ENCODE measurements at regions not wholly inside any gene's neighbourhood (a gene's known extent, or its start where the extent isn't known, plus 50 kb on each side); places are given as distances from the start of the nearest gene placed in this dataset.

- Mint-ChIP-seq H3K4me3 (ENCODE audit: low read depth) (no peak overlapping the region), H3K36me3 (ENCODE audit: low read depth) (peaks cover 14% of the 10 kb centered on the region), H3K9me3 (peaks cover 14% of the 10 kb centered on the region), H3K4me1 (ENCODE audit: low read depth) (peaks cover 22% of the 10 kb centered on the region), H3K27me3 (ENCODE audit: low read depth) (no peaks in the 10 kb centered on the region), H3K27ac (no peak overlapping the region)
- intact Hi-C loops (cut with micrococcal nuclease): no loop called here
- no peak for DNase-seq (ENCODE audit: low spot score)
Measured at GRCh38 chr1:185426848-185427247, 109.8 kb upstream of the IVNS1ABP start.

- peaks cover 38% of the 10 kb centered on the region for H3K4me1 Mint-ChIP-seq (ENCODE audit: low read depth)
- H3K27ac Mint-ChIP-seq: no peak overlapping the region
- H3K27me3 Mint-ChIP-seq (ENCODE audit: low read depth): no peaks in the 10 kb centered on the region
- peaks cover 10% of the 10 kb centered on the region for H3K36me3 Mint-ChIP-seq (ENCODE audit: low read depth)
- intact Hi-C loops (cut with micrococcal nuclease): no loop called here
- peaks cover 14% of the 10 kb centered on the region for H3K9me3 Mint-ChIP-seq
- H3K4me3 Mint-ChIP-seq (ENCODE audit: low read depth): no peak overlapping the region
- no peak for DNase-seq (ENCODE audit: low spot score)
Measured at GRCh38 chr1:185425163-185425562, 108.1 kb upstream of the IVNS1ABP start.

GRCh38 chr1:185421485-185422107 is 104.6 kb upstream of the IVNS1ABP start:
- no peaks in the 10 kb centered on the region for H3K9me3 Mint-ChIP-seq
- H3K27ac Mint-ChIP-seq: peak overlapping the region; percentile 43
- intact Hi-C loops (cut with micrococcal nuclease): loop anchor here (2.0 kb wide), 1 partner anchor 17 kb away; no protein-coding TSS in a partner anchor
- no peaks in the 10 kb centered on the region for H3K27me3 Mint-ChIP-seq (ENCODE audit: low read depth)
- no peak for DNase-seq (ENCODE audit: low spot score)
- peaks cover 39% of the 10 kb centered on the region for H3K4me1 Mint-ChIP-seq (ENCODE audit: low read depth)
- no peaks in the 10 kb centered on the region for H3K36me3 Mint-ChIP-seq (ENCODE audit: low read depth)
- no peak overlapping the region for H3K4me3 Mint-ChIP-seq (ENCODE audit: low read depth)

GRCh38 chr1:185420588-185421081 is 103.6 kb upstream of the IVNS1ABP start:
- Mint-ChIP-seq H3K9me3 (no peaks in the 10 kb centered on the region), H3K4me1 (ENCODE audit: low read depth) (peaks cover 34% of the 10 kb centered on the region), H3K27me3 (ENCODE audit: low read depth) (no peaks in the 10 kb centered on the region), H3K27ac (peak overlapping the region; percentile 43), H3K4me3 (ENCODE audit: low read depth) (no peak overlapping the region), H3K36me3 (ENCODE audit: low read depth) (no peaks in the 10 kb centered on the region)
- intact Hi-C loops (cut with micrococcal nuclease): loop anchor here (2.0 kb wide), 1 partner anchor 18 kb away; no protein-coding TSS in a partner anchor
- DNase-seq (ENCODE audit: low spot score): peak; percentile 22

- Mint-ChIP-seq H3K27ac (no peak overlapping the region), H3K9me3 (no peaks in the 10 kb centered on the region), H3K36me3 (ENCODE audit: low read depth) (no peaks in the 10 kb centered on the region), H3K27me3 (ENCODE audit: low read depth) (no peaks in the 10 kb centered on the region), H3K4me1 (ENCODE audit: low read depth) (peaks cover 33% of the 10 kb centered on the region), H3K4me3 (ENCODE audit: low read depth) (no peak overlapping the region)
- intact Hi-C loops (cut with micrococcal nuclease): loop anchor here (2.0 kb wide), 1 partner anchor 19 kb away; no protein-coding TSS in a partner anchor
- DNase-seq (ENCODE audit: low spot score): no peak
Measured at GRCh38 chr1:185419718-185420117, 102.7 kb upstream of the IVNS1ABP start.

GRCh38 chr1:185418472-185418871 is 101.4 kb upstream of the IVNS1ABP start:
- no peak overlapping the region for H3K4me3 Mint-ChIP-seq (ENCODE audit: low read depth)
- intact Hi-C loops (cut with micrococcal nuclease): no loop called here
- H3K4me1 Mint-ChIP-seq (ENCODE audit: low read depth): peaks cover 30% of the 10 kb centered on the region
- no peak for DNase-seq (ENCODE audit: low spot score)
- no peaks in the 10 kb centered on the region for H3K27me3 Mint-ChIP-seq (ENCODE audit: low read depth)
- no peaks in the 10 kb centered on the region for H3K9me3 Mint-ChIP-seq
- no peak overlapping the region for H3K27ac Mint-ChIP-seq
- no peaks in the 10 kb centered on the region for H3K36me3 Mint-ChIP-seq (ENCODE audit: low read depth)

GRCh38 chr1:185412385-185413087 is 95.5 kb upstream of the IVNS1ABP start:
- peaks cover 11% of the 10 kb centered on the region for H3K9me3 Mint-ChIP-seq
- no peak overlapping the region for H3K27ac Mint-ChIP-seq
- H3K36me3 Mint-ChIP-seq (ENCODE audit: low read depth): peaks cover 4% of the 10 kb centered on the region
- no peaks in the 10 kb centered on the region for H3K27me3 Mint-ChIP-seq (ENCODE audit: low read depth)
- H3K4me3 Mint-ChIP-seq (ENCODE audit: low read depth): no peak overlapping the region
- peaks cover 10% of the 10 kb centered on the region for H3K4me1 Mint-ChIP-seq (ENCODE audit: low read depth)
- intact Hi-C loops (cut with micrococcal nuclease): no loop called here
- DNase-seq (ENCODE audit: low spot score): no peak

GRCh38 chr1:185409763-185410528 is 92.9 kb upstream of the IVNS1ABP start:
- Mint-ChIP-seq H3K27me3 (ENCODE audit: low read depth) (no peaks in the 10 kb centered on the region), H3K4me3 (ENCODE audit: low read depth) (no peak overlapping the region), H3K4me1 (ENCODE audit: low read depth) (peaks cover 10% of the 10 kb centered on the region), H3K36me3 (ENCODE audit: low read depth) (peaks cover 4% of the 10 kb centered on the region), H3K9me3 (peaks cover 15% of the 10 kb centered on the region), H3K27ac (no peak overlapping the region)
- intact Hi-C loops (cut with micrococcal nuclease): no loop called here
- no peak for DNase-seq (ENCODE audit: low spot score)

- Mint-ChIP-seq H3K27ac (no peak overlapping the region), H3K27me3 (ENCODE audit: low read depth) (no peaks in the 10 kb centered on the region), H3K36me3 (ENCODE audit: low read depth) (peaks cover 4% of the 10 kb centered on the region), H3K4me3 (ENCODE audit: low read depth) (no peak overlapping the region), H3K9me3 (peaks cover 15% of the 10 kb centered on the region), H3K4me1 (ENCODE audit: low read depth) (peaks cover 16% of the 10 kb centered on the region)
- intact Hi-C loops (cut with micrococcal nuclease): no loop called here
- no peak for DNase-seq (ENCODE audit: low spot score)
Measured at GRCh38 chr1:185409345-185409744, 92.3 kb upstream of the IVNS1ABP start.

GRCh38 chr1:185408700-185409270 is 91.7 kb upstream of the IVNS1ABP start:
- H3K9me3 Mint-ChIP-seq: peaks cover 15% of the 10 kb centered on the region
- H3K27ac Mint-ChIP-seq: no peak overlapping the region
- H3K4me3 Mint-ChIP-seq (ENCODE audit: low read depth): no peak overlapping the region
- peaks cover 17% of the 10 kb centered on the region for H3K4me1 Mint-ChIP-seq (ENCODE audit: low read depth)
- DNase-seq (ENCODE audit: low spot score): no peak
- intact Hi-C loops (cut with micrococcal nuclease): no loop called here
- H3K36me3 Mint-ChIP-seq (ENCODE audit: low read depth): peaks cover 4% of the 10 kb centered on the region
- no peaks in the 10 kb centered on the region for H3K27me3 Mint-ChIP-seq (ENCODE audit: low read depth)

- H3K4me1 Mint-ChIP-seq (ENCODE audit: low read depth): peaks cover 14% of the 10 kb centered on the region
- no peak overlapping the region for H3K27ac Mint-ChIP-seq
- H3K9me3 Mint-ChIP-seq: peaks cover 15% of the 10 kb centered on the region
- no peaks in the 10 kb centered on the region for H3K27me3 Mint-ChIP-seq (ENCODE audit: low read depth)
- no peak for DNase-seq (ENCODE audit: low spot score)
- intact Hi-C loops (cut with micrococcal nuclease): no loop called here
- no peak overlapping the region for H3K4me3 Mint-ChIP-seq (ENCODE audit: low read depth)
- H3K36me3 Mint-ChIP-seq (ENCODE audit: low read depth): peaks cover 4% of the 10 kb centered on the region
Measured at GRCh38 chr1:185406691-185407009, 89.6 kb upstream of the IVNS1ABP start.

- Mint-ChIP-seq H3K27me3 (ENCODE audit: low read depth) (no peaks in the 10 kb centered on the region), H3K9me3 (peaks cover 15% of the 10 kb centered on the region), H3K4me3 (ENCODE audit: low read depth) (no peak overlapping the region), H3K27ac (no peak overlapping the region), H3K36me3 (ENCODE audit: low read depth) (peaks cover 4% of the 10 kb centered on the region), H3K4me1 (ENCODE audit: low read depth) (peaks cover 14% of the 10 kb centered on the region)
- DNase-seq (ENCODE audit: low spot score): no peak
- intact Hi-C loops (cut with micrococcal nuclease): no loop called here
Measured at GRCh38 chr1:185406006-185406690, 89.1 kb upstream of the IVNS1ABP start.
